ENCODE measurements at regions not wholly inside any gene's neighbourhood (a gene's known extent, or its start where the extent isn't known, plus 50 kb on each side); places are given as distances from the start of the nearest gene placed in this dataset.

DNA sequence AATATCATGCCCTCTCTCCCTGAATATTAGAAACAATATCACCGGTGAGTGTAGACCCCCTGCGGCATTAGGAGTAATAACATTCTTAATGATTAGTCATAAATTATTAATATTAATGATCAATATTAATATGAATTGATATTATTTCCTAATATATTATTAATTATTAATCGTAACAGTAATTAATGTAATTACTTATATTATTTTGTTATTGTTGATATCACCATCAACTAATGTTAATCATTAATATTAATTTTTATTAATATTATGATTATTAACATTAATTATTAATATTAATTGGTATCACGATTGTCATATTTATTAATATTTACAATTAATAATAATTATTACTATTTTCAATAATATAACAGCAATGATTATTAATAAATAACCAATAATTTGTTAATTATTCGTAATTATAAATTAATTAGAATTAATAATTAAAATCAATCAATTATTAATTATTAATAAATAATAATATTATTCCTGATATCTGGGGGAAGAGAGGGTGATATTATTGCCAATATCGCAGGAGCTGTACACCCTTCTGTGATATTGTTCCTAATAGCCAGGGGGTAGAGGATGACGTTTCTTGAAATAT, 528.8 kb upstream of the PCDH20 start:
- DNase-seq (ENCODE audit: low read depth): no peak
- no peak overlapping the region for H3K4me3 ChIP-seq (ENCODE audit: control insufficient read depth, low read depth, low read length)
- TF ChIP-seq, protein P1, sequence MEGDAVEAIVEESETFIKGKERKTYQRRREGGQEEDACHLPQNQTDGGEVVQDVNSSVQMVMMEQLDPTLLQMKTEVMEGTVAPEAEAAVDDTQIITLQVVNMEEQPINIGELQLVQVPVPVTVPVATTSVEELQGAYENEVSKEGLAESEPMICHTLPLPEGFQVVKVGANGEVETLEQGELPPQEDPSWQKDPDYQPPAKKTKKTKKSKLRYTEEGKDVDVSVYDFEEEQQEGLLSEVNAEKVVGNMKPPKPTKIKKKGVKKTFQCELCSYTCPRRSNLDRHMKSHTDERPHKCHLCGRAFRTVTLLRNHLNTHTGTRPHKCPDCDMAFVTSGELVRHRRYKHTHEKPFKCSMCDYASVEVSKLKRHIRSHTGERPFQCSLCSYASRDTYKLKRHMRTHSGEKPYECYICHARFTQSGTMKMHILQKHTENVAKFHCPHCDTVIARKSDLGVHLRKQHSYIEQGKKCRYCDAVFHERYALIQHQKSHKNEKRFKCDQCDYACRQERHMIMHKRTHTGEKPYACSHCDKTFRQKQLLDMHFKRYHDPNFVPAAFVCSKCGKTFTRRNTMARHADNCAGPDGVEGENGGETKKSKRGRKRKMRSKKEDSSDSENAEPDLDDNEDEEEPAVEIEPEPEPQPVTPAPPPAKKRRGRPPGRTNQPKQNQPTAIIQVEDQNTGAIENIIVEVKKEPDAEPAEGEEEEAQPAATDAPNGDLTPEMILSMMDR (conservative IDR thresholded peaks at IDR 0.05; ENCODE audit: control insufficient read depth, insufficient read depth, low read depth, low read length): no peak

DNA sequence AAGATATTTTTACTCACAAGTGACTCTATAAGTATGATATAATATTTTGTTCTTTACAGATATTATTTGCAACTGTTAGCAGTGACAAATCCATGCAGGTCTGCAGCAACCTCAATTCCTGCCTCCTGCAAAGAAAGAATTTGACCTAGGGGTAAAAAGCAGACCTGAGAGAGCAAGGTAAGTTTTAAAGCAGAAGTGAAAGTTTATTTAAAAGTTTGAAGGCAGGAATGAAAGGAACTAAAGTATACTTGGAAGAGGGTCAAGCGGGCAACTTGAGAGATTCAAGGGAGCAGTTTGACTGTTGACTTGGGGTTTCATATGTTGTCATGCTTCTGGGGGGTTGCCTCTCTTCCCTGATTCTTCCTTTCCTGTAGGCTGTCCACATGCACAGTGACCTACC, 520.1 kb upstream of the PCDH20 start:
- no peak overlapping the region for H3K4me3 ChIP-seq (ENCODE audit: control insufficient read depth, low read depth, low read length)
- TF ChIP-seq, protein P1 (conservative IDR thresholded peaks at IDR 0.05; ENCODE audit: control insufficient read depth, insufficient read depth, low read depth, low read length): no peak
- no peak for DNase-seq (ENCODE audit: low read depth)

DNA sequence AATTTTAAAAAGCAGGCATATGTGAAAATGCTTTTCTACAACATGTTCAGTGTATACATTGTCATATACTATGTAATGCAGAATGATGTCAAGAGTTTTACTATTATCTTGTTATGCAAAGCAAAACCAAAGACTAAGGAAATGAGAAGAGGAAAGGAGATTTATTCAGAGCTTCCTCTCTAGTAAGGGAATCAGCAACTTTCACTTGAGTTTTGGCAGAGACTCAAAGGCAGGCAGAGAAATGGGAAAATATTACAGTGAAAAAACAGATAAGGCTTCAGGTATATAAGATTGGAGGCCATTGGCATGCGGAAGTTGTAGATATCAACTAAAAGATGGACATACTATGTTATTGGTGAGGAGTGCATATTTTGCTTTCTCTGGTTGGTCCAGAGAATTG, 512.0 kb upstream of the PCDH20 start:
- H3K4me3 ChIP-seq (ENCODE audit: control insufficient read depth, low read depth, low read length): no peak overlapping the region
- TF ChIP-seq, protein P1 (conservative IDR thresholded peaks at IDR 0.05; ENCODE audit: control insufficient read depth, insufficient read depth, low read depth, low read length): no peak
- no peak for DNase-seq (ENCODE audit: low read depth)

- DNase-seq (ENCODE audit: low read depth): no peak
- H3K4me3 ChIP-seq (ENCODE audit: control insufficient read depth, low read depth, low read length): no peak overlapping the region
- TF ChIP-seq, protein P1 (conservative IDR thresholded peaks at IDR 0.05; ENCODE audit: control insufficient read depth, insufficient read depth, low read depth, low read length): no peak
Observed at GRCh38 chr13:61918841-61919240, 503.2 kb upstream of the PCDH20 start.

DNA sequence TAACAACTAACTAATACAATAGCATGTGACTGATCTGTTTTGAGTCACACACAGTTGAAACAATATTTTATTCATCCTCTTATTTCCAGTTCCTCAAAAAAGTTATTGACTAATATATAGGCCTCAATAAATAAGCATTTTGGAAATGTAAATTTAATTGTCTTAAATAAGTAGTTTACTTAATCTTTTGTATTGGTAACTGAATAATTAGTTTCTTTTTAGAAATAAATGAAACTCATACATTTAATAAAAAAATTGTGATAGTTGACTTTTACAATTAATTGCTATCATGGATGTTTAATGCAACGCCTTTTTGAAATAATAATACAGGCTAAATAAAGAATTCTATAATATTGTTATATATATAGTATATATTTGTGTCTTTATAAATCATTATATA, 500.8 kb upstream of the PCDH20 start:
- DNase-seq (ENCODE audit: low read depth): no peak
- TF ChIP-seq, protein P1 (conservative IDR thresholded peaks at IDR 0.05; ENCODE audit: control insufficient read depth, insufficient read depth, low read depth, low read length): no peak
- H3K4me3 ChIP-seq (ENCODE audit: control insufficient read depth, low read depth, low read length): no peak overlapping the region

DNA sequence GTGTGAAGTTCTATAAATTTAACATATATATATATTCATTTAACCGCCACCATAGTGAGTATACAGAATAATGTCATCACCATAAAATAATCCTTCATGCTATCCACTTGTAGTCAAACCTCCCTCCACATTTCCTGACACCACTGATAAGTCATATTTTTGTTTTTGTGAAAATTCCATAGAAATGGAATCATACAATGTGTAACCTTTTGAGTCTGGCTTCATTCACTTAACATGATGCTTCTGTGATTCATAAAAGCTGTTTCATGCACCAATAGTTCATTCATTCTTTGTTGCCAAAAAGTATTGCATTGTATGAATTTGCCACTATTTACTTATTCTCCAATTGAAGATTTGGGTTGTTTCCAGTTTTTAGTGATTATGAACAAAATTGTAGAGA, 497.5 kb upstream of the PCDH20 start:
- DNase-seq (ENCODE audit: low read depth): no peak
- no peak overlapping the region for H3K4me3 ChIP-seq (ENCODE audit: control insufficient read depth, low read depth, low read length)
- TF ChIP-seq, protein P1 (conservative IDR thresholded peaks at IDR 0.05; ENCODE audit: control insufficient read depth, insufficient read depth, low read depth, low read length): no peak

Measured in fibroblast of mammary gland (primary cell).